Endothelial cell of umbilical vein (primary cell): ENCODE measurements at regions not wholly inside any gene's neighbourhood (a gene's known extent, or its start where the extent isn't known, plus 50 kb on each side); places are given as distances from the start of the nearest gene placed in this dataset.

Source experiments
- BruUV-seq: library from RNA; stranded (reverse); fragments of 400-500 nt; replicated peaks from 2 replicates; lab custom pipeline; 2021; lab: Mats Ljungman, UMichigan
- CTCF ChIA-PET: fragments of 300-600, 350-600 bp; sonication (Branson Sonifier 250); formaldehyde crosslinking; loops from one replicate; lab custom pipeline; 2021; ENCODE audit warnings: antibody characterized with exemption, inconsistent platforms; lab: Charles Lee
- POLR2A ChIA-PET: fragments of 300-600, 350-600 bp; sonication (Branson Sonifier 250); formaldehyde crosslinking; loops from one replicate; lab custom pipeline; 2021; ENCODE audit warnings: antibody characterized with exemption, inconsistent platforms; lab: Charles Lee
- DNase-seq: peaks from one replicate; pipeline ENCODE4 v3.0.0-alpha.2; 2011; ENCODE audit warnings: low read depth, low spot score
- FAIRE-seq: peaks from 2 replicates; lab custom pipeline; 2011; peaks lifted over from hg19 to GRCh38; lab: Jason Lieb, UNC
- H2AFZ ChIP-seq: 2 replicates; pipeline ENCODE4 v1.6.0; 2012; ENCODE audit warnings: low read depth, low read length, control low read depth, inconsistent platforms
- H3K27ac ChIP-seq: 2 replicates; pipeline ENCODE4 v1.5.1; 2011; ENCODE audit warnings: low read depth, mild to moderate bottlenecking, control low read depth, low read length, moderate library complexity; ENCODE audit not compliant: insufficient read depth
- H3K27me3 ChIP-seq, 2 experiments: 2 replicates each; pipeline versions ENCODE4 v1.6.0 to v1.6.1; 2011; ENCODE audit warnings: low read length in 2 of 2, mixed read lengths in 1 of 2; ENCODE audit not compliant: control insufficient read depth in 2 of 2, insufficient read depth in 2 of 2
- H3K36me3 ChIP-seq, 2 experiments: 2 replicates in 1 of 2; 3 replicates in 1 of 2; pipeline ENCODE4 v1.5.1; 2011; ENCODE audit warnings: low read length in 2 of 2, mild to moderate bottlenecking in 1 of 2, moderate library complexity in 1 of 2; ENCODE audit not compliant: control insufficient read depth in 2 of 2, insufficient read depth in 2 of 2; ENCODE audit errors: extremely low read depth in 1 of 2
- H3K4me1 ChIP-seq: 3 replicates; pipeline ENCODE4 v1.5.1; 2011; ENCODE audit warnings: mild to moderate bottlenecking, low read length; ENCODE audit not compliant: control insufficient read depth, insufficient read depth; ENCODE audit errors: extremely low read depth
- H3K4me2 ChIP-seq: 2 replicates; pipeline ENCODE4 v1.6.1; 2011; ENCODE audit warnings: low read length, control low read depth, mixed read lengths; ENCODE audit not compliant: insufficient read depth
- H3K4me3 ChIP-seq, 3 experiments: fragments of 200-600 bp in 1 of 3; sonication (generic), shearing (Covaris generic) in 1 of 3; replicated peaks in 1 of 3; 2 replicates each; pipeline ENCODE4 v1.5.1; 2011 to 2016; ENCODE audit warnings: control low read depth in 3 of 3, low read length in 3 of 3, mild to moderate bottlenecking in 2 of 3, inconsistent platforms in 1 of 3, low read depth in 1 of 3, moderate library complexity in 1 of 3; ENCODE audit not compliant: insufficient read depth in 1 of 3
- H3K79me2 ChIP-seq: 2 replicates; pipeline ENCODE4 v1.6.0; 2012; ENCODE audit warnings: low read length, inconsistent platforms; ENCODE audit not compliant: control insufficient read depth, insufficient read depth
- H3K9ac ChIP-seq: replicated peaks from 2 replicates; pipeline ENCODE3; 2011; ENCODE audit warnings: low read length, control low read depth; ENCODE audit not compliant: insufficient read depth; ENCODE audit errors: extremely low read depth
- H3K9me1 ChIP-seq: replicated peaks from 3 replicates; pipeline ENCODE4 v1.6.0; 2011; ENCODE audit warnings: mild to moderate bottlenecking, low read length; ENCODE audit not compliant: control insufficient read depth, insufficient read depth; ENCODE audit errors: extremely low read depth
- H3K9me3 ChIP-seq: replicated peaks from 2 replicates; pipeline ENCODE4 v1.5.1; 2012; ENCODE audit warnings: low read length, inconsistent platforms; ENCODE audit not compliant: control insufficient read depth, insufficient read depth
- H4K20me1 ChIP-seq: replicated peaks from 2 replicates; pipeline ENCODE3; 2011; ENCODE audit warnings: mild to moderate bottlenecking, low read length; ENCODE audit not compliant: control insufficient read depth, insufficient read depth; ENCODE audit errors: extremely low read depth
- EZH2 ChIP-seq: IDR thresholded peaks from 2 replicates; pipeline ENCODE4 v1.6.1; 2012; ENCODE audit warnings: borderline replicate concordance, low read depth, mild to moderate bottlenecking, moderate library complexity, low read length, inconsistent platforms; ENCODE audit not compliant: severe bottlenecking
- FOS ChIP-seq: IDR thresholded peaks from 2 replicates; pipeline ENCODE4 v1.6.1; 2011; ENCODE audit warnings: mild to moderate bottlenecking, low read length, moderate library complexity, borderline replicate concordance; ENCODE audit not compliant: insufficient read depth
- GATA2 ChIP-seq: IDR thresholded peaks from 2 replicates; pipeline ENCODE4 v1.7.0; 2011; ENCODE audit warnings: low read depth, mild to moderate bottlenecking, moderate library complexity, mixed read lengths, low read length; ENCODE audit not compliant: insufficient read length, insufficient read depth
- JUN ChIP-seq: IDR thresholded peaks from 2 replicates; pipeline ENCODE4 v1.6.1; 2011; ENCODE audit warnings: borderline replicate concordance, low read depth; ENCODE audit not compliant: insufficient read length, insufficient read depth
- MYC ChIP-seq: IDR thresholded peaks from one replicate; pipeline ENCODE4 v1.6.1; 2011; ENCODE audit warnings: mild to moderate bottlenecking, low read depth, low read length
- POLR2AphosphoS5 ChIP-seq: IDR thresholded peaks from 2 replicates; pipeline ENCODE4 v1.6.1; 2012; ENCODE audit warnings: low read depth, mild to moderate bottlenecking, control low read depth, low read length, moderate library complexity; ENCODE audit not compliant: insufficient read depth
- dilution Hi-C: fragments of 300-500 bp; cut with MboI; formaldehyde crosslinking; loops from one replicate; pipeline ENCODE4 v1.15.0; 2019; ENCODE audit warnings: low sequenced_read_pairs; ENCODE audit not compliant: extremely low pct_ligation_motif_present
- intact Hi-C: fragments of 100-400 bp; cut with micrococcal nuclease; formaldehyde crosslinking; loops from one replicate; pipeline ENCODE4 v1.10.0; 2022
- TF ChIP-seq, protein P1 (sequence below): IDR thresholded peaks from 2 replicates; pipeline ENCODE4 v1.6.1; 2011; ENCODE audit not compliant: insufficient read depth, insufficient read length

GRCh38 chr5:148939676-148940075, 113.3 kb downstream of the ADRB2 start:
- peak; percentile 75 for FAIRE-seq
- dilution Hi-C loops (no loop called here), intact Hi-C loops (no loop called here)
- Histone ChIP-seq H3K4me2 (no peak overlapping the region), H3K36me3 (no peaks in the 10 kb centered on the region), H2AFZ (no peak overlapping the region), H3K4me1 (peaks cover 9% of the 10 kb centered on the region), H3K9ac (no peak overlapping the region), H4K20me1 (no peaks in the 10 kb centered on the region), H3K27ac (no peak overlapping the region), H3K79me2 (no peaks in the 10 kb centered on the region), H3K9me1 (no peaks in the 10 kb centered on the region), H3K27me3 (no peaks in the 10 kb centered on the region), H3K4me3 (no peak overlapping the region), H3K9me3 (no peaks in the 10 kb centered on the region)
- BruUV-seq = no TSS peak
- ChIA-PET CTCF (interaction anchor here (0.7 to 2.1 kb wide), 5 partner anchors 9 to 111 kb away, joined by 3 to 9 read pairs (median 4); no protein-coding TSS in a partner anchor), POLR2A (no interaction called here)
- TF ChIP-seq JUN (peak; percentile 54), GATA2 (no peak), FOS (peak; percentile 80)
- peak; percentile 38 for DNase-seq

DNA sequence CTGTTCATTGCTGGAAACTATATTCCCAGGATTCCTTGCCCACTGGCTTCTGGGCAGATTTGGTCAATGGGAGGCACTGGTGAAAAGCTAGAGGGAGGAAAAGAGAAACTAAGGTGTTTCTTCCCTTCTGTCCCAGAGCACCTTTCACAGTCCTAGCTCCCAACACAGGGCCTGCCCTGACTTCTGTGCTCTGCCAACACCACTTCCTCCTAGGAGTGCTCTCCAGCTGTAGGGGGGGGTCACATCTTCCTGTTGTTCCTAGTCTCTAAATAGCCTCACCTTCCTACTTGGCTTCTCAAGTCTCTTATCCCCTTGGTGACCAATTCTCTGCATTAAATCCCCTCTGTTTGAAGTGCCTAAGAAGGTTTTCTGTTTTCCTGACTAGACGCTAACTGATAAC, 115.4 kb downstream of the ADRB2 start:
- Histone ChIP-seq H3K36me3 (no peaks in the 10 kb centered on the region), H3K79me2 (no peaks in the 10 kb centered on the region), H2AFZ (no peak overlapping the region), H4K20me1 (no peaks in the 10 kb centered on the region), H3K27ac (no peak overlapping the region), H3K9me1 (no peaks in the 10 kb centered on the region), H3K4me2 (no peak overlapping the region), H3K9ac (no peak overlapping the region), H3K9me3 (no peaks in the 10 kb centered on the region), H3K27me3 (no peaks in the 10 kb centered on the region), H3K4me3 (no peak overlapping the region), H3K4me1 (peaks cover 6% of the 10 kb centered on the region)
- DNase-seq (no peak), FAIRE-seq (no peak)
- ChIA-PET CTCF (interaction anchor here (1.2 kb wide), 1 partner anchor 16 kb away, joined by 3 read pairs; no protein-coding TSS in a partner anchor), POLR2A (no interaction called here)
- dilution Hi-C loops (no loop called here), intact Hi-C loops (no loop called here)
- TF ChIP-seq POLR2AphosphoS5 = no peak
- TF ChIP-seq, protein P1, sequence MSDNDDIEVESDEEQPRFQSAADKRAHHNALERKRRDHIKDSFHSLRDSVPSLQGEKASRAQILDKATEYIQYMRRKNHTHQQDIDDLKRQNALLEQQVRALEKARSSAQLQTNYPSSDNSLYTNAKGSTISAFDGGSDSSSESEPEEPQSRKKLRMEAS = no peak
- no peak for TF ChIP-seq MYC
- no peak for TF ChIP-seq EZH2
- no peak for TF ChIP-seq FOS
- no TSS peak for BruUV-seq
